GM18505 (cell line): ENCODE measurements at regions not wholly inside any gene's neighbourhood (a gene's known extent, or its start where the extent isn't known, plus 50 kb on each side); places are given as distances from the start of the nearest gene placed in this dataset.

Experiments
- ATAC-seq: cut with Tn5 transposase; IDR thresholded peaks from one replicate; pipeline ENCODE4 v1.9.1; 2021; ENCODE audit not compliant: unreplicated experiment
- POLR2A ChIP-seq: IDR thresholded peaks from 4 replicates; pipeline ENCODE4 v1.6.1; 2011; ENCODE audit warnings: borderline replicate concordance; ENCODE audit not compliant: insufficient read depth, insufficient read length; ENCODE audit errors: extremely low read depth

DNA sequence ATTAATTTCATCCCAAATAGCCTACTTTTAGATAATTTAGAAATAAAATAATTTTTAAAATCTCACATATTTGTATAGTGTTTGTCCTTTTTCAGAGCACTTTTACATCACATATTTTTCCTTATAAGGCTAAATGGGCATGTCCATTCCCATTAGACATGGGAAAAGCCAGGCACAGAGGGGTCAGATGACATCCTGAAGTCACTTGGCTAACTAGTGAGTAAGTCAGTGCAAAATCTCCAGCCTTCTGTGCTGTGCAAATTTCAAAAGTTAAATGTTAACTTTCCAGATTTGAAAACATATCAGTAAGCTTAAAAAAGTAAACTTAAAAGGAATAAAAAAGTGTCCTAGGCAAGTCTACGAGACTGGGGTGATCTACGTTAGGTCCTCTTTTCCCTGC lies 117.4 kb downstream of the EMP1 start:
- TF ChIP-seq POLR2A: no peak
- no peak for ATAC-seq

DNA sequence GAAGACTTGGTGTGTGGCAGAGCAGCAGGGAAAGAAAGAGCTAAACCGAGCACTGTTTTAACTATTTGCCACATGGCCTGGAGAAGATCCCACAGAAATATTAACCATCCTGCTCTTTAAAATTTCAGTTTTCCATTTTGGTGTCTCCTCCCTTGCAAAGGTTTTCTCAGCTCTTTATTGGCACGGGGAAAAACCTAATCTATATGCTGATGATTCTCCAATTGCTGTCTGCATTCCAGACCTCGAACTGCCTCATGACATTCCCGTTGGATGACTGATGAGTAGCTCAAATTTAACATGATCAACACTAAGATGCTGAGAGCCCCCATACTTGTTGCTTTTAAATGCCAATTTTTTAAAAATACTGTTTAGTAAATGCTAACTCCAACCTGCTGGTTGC lies 115.0 kb downstream of the EMP1 start:
- no peak for ATAC-seq

DNA sequence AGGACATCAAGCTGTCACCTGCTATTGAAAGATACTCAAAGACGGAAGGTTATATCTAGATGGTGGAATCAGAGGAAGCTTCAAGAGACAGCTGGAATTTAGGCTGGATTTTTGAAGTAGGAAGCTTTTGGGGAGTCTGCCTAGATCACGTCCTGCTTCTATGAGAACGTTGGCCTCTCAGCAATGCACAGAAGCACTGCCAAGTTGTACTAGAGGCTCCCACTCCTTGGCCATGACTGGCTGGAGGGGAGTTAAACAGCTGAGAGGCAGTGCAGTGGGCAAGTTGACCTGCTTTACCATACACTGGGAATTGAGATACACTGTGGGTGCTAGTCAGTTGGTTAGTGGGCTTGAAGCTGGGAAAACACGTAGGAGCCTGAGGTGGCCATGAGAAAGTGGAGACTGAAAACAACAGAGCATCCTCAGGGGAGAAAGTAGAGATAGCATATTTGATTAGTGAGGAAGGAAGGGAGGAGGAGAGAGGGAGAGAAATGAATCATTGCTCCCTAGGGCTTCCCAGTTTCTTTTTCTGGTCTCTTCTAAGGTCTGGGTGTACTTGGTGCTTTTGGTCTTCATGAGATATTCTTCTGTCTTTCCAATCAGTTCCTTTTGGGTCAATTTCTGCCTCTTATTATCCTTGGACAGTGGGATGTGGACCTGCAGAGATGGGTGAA lies 110.8 kb downstream of the EMP1 start:
- no peak for TF ChIP-seq POLR2A
- ATAC-seq: no peak

More for the DNA sequence above, 115.0 kb downstream of the EMP1 start:
- no peak for TF ChIP-seq POLR2A

DNA sequence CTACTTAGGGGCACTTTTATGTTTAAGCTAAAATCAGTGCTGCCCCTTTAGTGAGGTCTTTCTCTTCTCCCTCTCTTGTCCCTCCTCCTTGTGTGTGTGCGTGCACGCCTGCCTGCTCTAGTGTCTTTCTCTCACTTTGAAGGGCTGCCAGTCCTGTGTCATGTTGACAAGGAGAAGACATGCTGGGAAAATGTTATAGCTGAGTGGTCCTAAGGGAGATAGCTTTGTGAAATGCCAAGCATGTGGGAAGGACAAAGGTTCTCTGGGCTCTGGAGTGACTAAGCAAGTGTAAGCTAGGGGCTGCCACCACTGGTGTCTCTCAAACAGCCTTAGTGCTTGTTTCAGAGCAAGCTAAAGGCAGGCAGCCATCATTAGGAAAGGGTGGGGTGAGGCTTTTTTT lies 108.4 kb downstream of the EMP1 start:
- TF ChIP-seq POLR2A: no peak
- no peak for ATAC-seq

DNA sequence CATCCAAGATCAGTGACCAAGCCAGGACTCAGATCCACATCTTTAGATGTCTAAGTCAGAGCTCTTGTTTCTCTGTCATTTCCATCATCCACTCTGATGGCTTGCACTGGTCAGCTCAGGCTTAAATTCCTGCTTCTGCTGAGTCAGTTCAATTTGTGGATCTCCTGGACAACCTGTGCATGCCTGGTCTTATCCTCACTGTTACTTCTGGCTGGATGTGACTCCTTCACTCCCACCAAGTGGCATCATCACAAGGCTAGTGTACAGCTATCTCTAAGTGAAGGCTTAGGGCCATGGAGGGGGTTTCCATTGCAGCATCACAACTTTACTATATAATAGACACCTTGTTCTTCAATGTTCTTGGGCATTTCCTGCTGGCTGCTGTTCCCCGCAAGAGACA lies 102.9 kb downstream of the EMP1 start:
- no peak for ATAC-seq

DNA sequence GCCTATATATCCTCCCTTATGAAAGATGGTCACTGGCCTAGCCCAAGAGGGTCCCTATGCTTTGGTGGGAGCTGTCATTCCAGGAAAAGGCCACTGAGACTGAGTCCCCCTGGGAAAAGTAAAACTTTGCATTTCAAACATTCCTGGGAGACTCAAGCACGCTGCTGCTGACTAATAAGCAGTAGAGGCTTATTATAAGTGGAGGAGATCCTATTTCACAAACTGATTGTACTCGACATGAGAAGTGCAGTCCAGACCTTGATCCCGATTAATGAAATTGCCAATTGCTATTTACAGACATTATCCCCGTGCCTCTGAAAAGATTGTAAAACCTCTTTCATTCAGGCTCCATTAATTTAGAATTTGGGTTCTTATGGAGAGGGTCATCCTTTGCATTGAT lies 96.6 kb downstream of the EMP1 start:
- ATAC-seq: no peak
- no peak for TF ChIP-seq POLR2A

More for the DNA sequence above, 102.9 kb downstream of the EMP1 start:
- no peak for TF ChIP-seq POLR2A

DNA sequence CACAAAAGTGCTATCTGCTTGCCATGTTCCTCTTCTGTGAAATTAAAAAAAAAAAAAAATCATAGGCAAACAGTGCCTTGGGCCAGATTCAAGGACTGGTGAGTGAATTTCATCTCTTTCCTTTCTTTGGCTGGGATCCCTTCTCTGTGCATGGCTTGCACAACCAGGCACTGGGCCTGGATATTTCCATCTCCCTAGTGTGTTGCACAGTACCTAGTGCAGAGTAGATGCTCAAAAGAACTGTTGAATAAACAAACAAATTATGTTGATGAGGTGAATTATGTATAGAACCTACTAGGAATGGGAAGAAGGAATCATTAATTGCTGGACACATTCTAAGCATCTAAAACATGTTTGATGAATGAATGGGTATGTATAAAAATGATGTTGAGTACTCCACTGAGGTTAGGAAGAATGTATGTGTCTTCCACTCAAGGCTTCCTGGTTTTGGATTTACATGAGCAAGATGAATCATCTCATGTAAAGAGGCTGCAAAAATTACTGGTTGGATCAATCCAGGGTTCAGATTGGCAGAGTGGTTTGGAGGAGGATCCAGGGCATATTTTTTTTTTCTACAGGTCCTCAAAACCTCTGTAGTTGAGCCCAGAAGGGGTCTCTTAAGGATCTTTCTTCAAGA lies 93.2 kb downstream of the EMP1 start:
- no peak for TF ChIP-seq POLR2A
- ATAC-seq: no peak

DNA sequence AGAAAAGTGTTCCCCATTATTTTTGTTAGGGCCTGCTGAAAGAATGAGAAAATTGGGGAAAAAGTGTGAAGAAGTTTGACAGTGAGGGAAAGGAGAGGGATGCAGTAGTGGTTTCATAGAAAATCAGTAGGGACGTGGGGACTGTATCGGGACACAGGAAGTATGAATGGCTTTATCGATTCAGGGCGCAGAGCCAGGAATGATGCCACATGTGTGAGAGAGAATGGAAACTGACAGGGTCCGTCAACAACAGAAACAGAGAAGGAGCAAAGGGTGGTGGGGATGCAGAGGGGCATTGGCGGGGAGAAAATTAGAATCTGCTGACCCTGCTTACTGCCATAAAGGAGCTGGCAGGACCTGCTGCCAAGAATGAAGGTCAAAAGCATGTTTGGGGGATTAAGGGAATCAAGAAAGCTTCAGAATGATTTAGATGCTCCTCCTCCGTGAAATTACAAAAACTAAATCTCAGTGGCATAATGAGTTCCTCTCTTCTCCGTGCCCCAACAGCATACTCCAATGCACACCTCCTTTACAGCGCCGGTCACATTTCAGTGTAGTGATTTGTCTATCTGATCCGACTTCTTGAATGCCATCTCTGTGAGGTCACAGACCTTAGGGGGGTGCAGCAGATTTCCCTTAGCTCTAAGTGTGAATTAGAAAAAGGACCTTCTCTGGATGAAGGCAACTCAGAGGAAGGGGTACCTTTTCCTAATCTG lies 92.6 kb downstream of the EMP1 start:
- TF ChIP-seq POLR2A: no peak

DNA sequence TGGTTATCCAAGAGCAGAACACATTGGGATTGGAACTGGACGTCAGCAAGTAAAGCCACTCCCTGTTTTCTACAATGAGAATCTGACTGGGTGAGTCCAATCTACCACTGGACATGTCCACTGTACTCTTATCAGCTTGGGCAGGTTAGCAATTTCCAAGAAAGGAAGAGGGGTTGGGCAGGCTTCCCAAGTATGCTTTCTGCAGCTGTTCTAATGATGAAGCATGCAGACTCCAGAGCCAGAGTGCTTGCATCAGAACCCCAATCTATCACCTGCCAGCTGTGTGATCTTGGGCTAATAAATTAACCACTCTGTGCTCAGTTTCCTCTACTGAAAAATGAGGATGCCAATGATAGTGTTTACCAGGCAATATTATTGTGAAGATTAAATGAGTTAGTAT lies 92.0 kb downstream of the EMP1 start:
- no peak for TF ChIP-seq POLR2A
- ATAC-seq: no peak

More for the DNA sequence above, 92.6 kb downstream of the EMP1 start:
- ATAC-seq: no peak

DNA sequence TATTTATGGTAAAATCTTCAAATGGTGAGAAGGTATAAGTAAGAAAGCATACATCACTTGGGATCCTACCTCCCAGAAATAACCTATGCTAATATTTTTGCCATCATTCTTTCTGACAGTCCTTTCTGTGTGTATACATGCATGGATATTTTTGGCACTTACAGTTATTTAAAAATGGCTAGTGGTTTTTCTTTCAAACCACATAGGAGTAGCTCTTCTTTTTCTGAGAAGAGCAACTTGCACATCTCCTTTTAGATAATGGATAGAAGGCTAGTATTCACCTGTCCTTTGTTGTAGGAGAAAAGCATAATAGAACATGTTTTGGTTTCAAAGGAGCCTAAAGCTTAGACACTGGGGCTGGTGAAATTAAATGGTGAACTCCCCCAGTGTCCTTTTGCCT lies 87.3 kb downstream of the EMP1 start:
- TF ChIP-seq POLR2A: no peak
- no peak for ATAC-seq

DNA sequence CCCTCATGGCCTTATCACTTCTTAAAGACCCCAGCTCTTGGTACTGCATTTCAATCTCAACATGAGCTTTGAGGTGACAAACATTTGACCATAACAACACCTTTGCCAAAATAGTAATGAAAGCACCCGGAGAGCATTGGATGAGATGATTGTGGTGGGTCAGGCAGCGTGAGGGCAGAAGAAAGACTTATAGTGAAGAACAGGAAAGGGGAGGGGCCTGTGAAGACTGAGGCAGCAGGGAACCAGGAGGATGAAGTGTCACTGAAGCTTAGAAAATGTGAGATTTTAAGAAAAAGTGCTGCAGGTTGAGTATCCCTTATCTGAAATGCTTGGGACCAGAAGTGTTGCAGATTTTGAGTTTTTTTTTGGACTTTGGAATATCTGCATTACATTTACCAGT lies 86.3 kb downstream of the EMP1 start:
- TF ChIP-seq POLR2A: no peak

DNA sequence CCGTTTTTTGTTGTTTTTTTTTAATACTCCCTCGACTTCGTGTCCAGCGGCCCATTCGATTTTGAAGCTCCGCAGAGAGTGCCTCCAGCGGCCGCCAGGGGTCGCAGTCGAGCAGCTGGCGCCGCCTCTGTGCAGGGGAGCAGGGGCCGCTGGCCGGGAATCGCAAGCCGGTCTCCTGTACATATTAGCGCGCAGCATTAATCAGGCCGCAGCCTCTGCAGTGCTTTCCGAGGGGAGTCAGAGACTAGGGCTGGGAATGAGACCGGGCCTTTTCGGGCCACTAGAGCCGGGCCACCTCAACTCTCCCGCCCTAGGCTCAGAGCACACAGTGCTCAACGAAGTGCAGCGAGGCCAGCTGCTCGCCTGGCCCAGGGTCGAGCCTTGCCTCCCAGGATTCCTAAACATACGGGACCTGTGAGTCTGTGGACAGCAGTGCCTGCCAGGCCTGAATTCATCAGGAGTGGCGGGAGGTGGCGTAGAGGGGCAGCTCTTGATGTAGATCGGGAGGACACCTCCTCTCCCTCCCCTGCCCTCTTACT lies 81.8 kb downstream of the EMP1 start:
- no peak for ATAC-seq

More for the DNA sequence above, 86.3 kb downstream of the EMP1 start:
- ATAC-seq: no peak

DNA sequence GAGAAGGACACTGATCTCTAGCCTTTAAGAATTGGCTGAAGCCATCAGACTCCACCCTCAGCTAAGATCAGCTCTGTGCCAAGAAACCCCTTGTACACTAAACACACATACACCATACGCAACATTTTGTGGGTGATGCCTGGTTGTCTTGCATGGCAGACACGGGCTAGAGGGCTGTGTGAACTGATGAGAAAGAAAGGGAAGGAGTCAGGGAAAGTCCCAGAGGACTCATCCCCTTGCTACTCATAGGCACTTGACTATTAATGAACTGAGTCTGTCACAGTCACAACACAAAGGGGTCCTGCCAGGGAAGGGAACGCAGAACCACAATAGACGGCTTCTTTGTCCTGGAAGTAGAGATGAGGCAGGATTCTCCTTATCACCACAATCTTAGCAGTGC lies 80.8 kb downstream of the EMP1 start:
- ATAC-seq: no peak
- no peak for TF ChIP-seq POLR2A

More for the DNA sequence above, 81.8 kb downstream of the EMP1 start:
- no peak for TF ChIP-seq POLR2A
